H1 (cell line): ENCODE measurements at regions not wholly inside any gene's neighbourhood (a gene's known extent, or its start where the extent isn't known, plus 50 kb on each side); places are given as distances from the start of the nearest gene placed in this dataset.

ENCODE experiments used
- CBX5 ChIP-seq: fragments of 300-800, 300-1000 bp; sonication (generic); IDR thresholded peaks from 2 replicates; pipeline ENCODE4 v1.7.1; 2016; ENCODE audit warnings: antibody characterized with exemption, low read length, low read depth
- JUND ChIP-seq: IDR thresholded peaks from 2 replicates; pipeline ENCODE4 v1.6.1; 2011; ENCODE audit warnings: mild to moderate bottlenecking, improper control_type of control experiment, low read length
- POLR2A ChIP-seq, 2 experiments: IDR thresholded peaks; 1 replicate in 1 of 2; 2 replicates in 1 of 2; pipeline ENCODE4 v1.6.1; 2011; ENCODE audit warnings: low read depth in 2 of 2, low read length in 2 of 2, mild to moderate bottlenecking in 2 of 2; ENCODE audit errors: control extremely low read depth in 1 of 2
- POU5F1 ChIP-seq: IDR thresholded peaks from 2 replicates; pipeline ENCODE4 v1.6.1; 2011; ENCODE audit warnings: low read depth, mild to moderate bottlenecking, low read length, moderate library complexity
- RNF2 ChIP-seq: fragments of 200-900, 300-1000 bp; sonication (generic); IDR thresholded peaks from 2 replicates; pipeline ENCODE4 v1.7.1; 2016; ENCODE audit warnings: borderline replicate concordance, low read depth, mild to moderate bottlenecking, antibody characterized with exemption, low read length; ENCODE audit not compliant: poor library complexity, severe bottlenecking; ENCODE audit errors: missing control alignments
- SRF ChIP-seq: IDR thresholded peaks from 2 replicates; pipeline ENCODE4 v1.6.1; 2011; ENCODE audit warnings: mild to moderate bottlenecking, low read depth, low read length, moderate library complexity
- TF ChIP-seq, protein P1 (sequence below): fragments of 300-600 bp; sonication (generic); IDR thresholded peaks from 2 replicates; pipeline ENCODE4 v1.7.1; 2012; ENCODE audit warnings: low read length, moderate library complexity, mild to moderate bottlenecking, inconsistent platforms; ENCODE audit not compliant: insufficient replicate concordance
- TF ChIP-seq, protein P2 (sequence below): IDR thresholded peaks from 2 replicates; pipeline ENCODE4 v1.6.1; 2012; ENCODE audit warnings: inconsistent platforms
- TF ChIP-seq, protein P3 (sequence below), 3 experiments: IDR thresholded peaks; 1 replicate in 2 of 3; 2 replicates in 1 of 3; pipeline versions ENCODE4 v1.5.1 to v1.6.1; 2011; ENCODE audit warnings: low read length in 3 of 3, mild to moderate bottlenecking in 3 of 3, inconsistent platforms in 2 of 3, low read depth in 1 of 3, moderate library complexity in 1 of 3; ENCODE audit not compliant: insufficient read depth in 1 of 3; ENCODE audit errors: control extremely low read depth in 1 of 3

DNA sequence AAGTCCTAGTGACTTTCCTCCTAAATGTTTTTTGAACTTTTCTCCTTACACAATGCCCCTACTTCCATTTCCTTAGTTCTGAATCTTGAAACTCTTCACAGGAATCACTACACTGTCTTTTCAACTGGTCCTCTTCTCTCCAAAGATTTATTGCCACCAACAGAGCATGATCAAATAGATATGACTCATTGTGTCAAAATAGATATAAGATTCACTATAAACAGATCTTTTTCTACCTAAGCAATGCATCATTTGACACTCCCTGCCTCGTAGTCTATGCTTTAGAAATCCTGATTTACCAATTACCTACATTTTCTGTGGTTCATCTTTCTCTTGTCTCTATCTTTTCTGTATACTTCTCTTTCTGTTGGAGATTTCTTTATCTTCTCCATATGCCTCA lies 789.6 kb upstream of the SLIT2 start (continued):
- TF ChIP-seq, protein P1, sequence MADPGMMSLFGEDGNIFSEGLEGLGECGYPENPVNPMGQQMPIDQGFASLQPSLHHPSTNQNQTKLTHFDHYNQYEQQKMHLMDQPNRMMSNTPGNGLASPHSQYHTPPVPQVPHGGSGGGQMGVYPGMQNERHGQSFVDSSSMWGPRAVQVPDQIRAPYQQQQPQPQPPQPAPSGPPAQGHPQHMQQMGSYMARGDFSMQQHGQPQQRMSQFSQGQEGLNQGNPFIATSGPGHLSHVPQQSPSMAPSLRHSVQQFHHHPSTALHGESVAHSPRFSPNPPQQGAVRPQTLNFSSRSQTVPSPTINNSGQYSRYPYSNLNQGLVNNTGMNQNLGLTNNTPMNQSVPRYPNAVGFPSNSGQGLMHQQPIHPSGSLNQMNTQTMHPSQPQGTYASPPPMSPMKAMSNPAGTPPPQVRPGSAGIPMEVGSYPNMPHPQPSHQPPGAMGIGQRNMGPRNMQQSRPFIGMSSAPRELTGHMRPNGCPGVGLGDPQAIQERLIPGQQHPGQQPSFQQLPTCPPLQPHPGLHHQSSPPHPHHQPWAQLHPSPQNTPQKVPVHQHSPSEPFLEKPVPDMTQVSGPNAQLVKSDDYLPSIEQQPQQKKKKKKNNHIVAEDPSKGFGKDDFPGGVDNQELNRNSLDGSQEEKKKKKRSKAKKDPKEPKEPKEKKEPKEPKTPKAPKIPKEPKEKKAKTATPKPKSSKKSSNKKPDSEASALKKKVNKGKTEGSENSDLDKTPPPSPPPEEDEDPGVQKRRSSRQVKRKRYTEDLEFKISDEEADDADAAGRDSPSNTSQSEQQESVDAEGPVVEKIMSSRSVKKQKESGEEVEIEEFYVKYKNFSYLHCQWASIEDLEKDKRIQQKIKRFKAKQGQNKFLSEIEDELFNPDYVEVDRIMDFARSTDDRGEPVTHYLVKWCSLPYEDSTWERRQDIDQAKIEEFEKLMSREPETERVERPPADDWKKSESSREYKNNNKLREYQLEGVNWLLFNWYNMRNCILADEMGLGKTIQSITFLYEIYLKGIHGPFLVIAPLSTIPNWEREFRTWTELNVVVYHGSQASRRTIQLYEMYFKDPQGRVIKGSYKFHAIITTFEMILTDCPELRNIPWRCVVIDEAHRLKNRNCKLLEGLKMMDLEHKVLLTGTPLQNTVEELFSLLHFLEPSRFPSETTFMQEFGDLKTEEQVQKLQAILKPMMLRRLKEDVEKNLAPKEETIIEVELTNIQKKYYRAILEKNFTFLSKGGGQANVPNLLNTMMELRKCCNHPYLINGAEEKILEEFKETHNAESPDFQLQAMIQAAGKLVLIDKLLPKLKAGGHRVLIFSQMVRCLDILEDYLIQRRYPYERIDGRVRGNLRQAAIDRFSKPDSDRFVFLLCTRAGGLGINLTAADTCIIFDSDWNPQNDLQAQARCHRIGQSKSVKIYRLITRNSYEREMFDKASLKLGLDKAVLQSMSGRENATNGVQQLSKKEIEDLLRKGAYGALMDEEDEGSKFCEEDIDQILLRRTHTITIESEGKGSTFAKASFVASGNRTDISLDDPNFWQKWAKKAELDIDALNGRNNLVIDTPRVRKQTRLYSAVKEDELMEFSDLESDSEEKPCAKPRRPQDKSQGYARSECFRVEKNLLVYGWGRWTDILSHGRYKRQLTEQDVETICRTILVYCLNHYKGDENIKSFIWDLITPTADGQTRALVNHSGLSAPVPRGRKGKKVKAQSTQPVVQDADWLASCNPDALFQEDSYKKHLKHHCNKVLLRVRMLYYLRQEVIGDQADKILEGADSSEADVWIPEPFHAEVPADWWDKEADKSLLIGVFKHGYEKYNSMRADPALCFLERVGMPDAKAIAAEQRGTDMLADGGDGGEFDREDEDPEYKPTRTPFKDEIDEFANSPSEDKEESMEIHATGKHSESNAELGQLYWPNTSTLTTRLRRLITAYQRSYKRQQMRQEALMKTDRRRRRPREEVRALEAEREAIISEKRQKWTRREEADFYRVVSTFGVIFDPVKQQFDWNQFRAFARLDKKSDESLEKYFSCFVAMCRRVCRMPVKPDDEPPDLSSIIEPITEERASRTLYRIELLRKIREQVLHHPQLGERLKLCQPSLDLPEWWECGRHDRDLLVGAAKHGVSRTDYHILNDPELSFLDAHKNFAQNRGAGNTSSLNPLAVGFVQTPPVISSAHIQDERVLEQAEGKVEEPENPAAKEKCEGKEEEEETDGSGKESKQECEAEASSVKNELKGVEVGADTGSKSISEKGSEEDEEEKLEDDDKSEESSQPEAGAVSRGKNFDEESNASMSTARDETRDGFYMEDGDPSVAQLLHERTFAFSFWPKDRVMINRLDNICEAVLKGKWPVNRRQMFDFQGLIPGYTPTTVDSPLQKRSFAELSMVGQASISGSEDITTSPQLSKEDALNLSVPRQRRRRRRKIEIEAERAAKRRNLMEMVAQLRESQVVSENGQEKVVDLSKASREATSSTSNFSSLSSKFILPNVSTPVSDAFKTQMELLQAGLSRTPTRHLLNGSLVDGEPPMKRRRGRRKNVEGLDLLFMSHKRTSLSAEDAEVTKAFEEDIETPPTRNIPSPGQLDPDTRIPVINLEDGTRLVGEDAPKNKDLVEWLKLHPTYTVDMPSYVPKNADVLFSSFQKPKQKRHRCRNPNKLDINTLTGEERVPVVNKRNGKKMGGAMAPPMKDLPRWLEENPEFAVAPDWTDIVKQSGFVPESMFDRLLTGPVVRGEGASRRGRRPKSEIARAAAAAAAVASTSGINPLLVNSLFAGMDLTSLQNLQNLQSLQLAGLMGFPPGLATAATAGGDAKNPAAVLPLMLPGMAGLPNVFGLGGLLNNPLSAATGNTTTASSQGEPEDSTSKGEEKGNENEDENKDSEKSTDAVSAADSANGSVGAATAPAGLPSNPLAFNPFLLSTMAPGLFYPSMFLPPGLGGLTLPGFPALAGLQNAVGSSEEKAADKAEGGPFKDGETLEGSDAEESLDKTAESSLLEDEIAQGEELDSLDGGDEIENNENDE: no peak
- TF ChIP-seq JUND (no peak), RNF2 (no peak), CBX5 (no peak), POU5F1 (no peak), SRF (no peak), POLR2A (IDR thresholded peaks at IDR 0.05; ENCODE audit: control extremely low read depth in 1 of 2, low read depth in 2 of 2, low read length in 2 of 2) (no peak)
- TF ChIP-seq, protein P2, sequence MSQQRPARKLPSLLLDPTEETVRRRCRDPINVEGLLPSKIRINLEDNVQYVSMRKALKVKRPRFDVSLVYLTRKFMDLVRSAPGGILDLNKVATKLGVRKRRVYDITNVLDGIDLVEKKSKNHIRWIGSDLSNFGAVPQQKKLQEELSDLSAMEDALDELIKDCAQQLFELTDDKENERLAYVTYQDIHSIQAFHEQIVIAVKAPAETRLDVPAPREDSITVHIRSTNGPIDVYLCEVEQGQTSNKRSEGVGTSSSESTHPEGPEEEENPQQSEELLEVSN: no peak
- TF ChIP-seq, protein P3, sequence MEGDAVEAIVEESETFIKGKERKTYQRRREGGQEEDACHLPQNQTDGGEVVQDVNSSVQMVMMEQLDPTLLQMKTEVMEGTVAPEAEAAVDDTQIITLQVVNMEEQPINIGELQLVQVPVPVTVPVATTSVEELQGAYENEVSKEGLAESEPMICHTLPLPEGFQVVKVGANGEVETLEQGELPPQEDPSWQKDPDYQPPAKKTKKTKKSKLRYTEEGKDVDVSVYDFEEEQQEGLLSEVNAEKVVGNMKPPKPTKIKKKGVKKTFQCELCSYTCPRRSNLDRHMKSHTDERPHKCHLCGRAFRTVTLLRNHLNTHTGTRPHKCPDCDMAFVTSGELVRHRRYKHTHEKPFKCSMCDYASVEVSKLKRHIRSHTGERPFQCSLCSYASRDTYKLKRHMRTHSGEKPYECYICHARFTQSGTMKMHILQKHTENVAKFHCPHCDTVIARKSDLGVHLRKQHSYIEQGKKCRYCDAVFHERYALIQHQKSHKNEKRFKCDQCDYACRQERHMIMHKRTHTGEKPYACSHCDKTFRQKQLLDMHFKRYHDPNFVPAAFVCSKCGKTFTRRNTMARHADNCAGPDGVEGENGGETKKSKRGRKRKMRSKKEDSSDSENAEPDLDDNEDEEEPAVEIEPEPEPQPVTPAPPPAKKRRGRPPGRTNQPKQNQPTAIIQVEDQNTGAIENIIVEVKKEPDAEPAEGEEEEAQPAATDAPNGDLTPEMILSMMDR (IDR thresholded peaks at IDR 0.05; ENCODE audit: control extremely low read depth in 1 of 3, insufficient read depth in 1 of 3, low read depth in 1 of 3, low read length in 3 of 3): no peak
